HepG2 (cell line): ENCODE measurements at regions not wholly inside any gene's neighbourhood (a gene's known extent, or its start where the extent isn't known, plus 50 kb on each side); places are given as distances from the start of the nearest gene placed in this dataset.
A peak's percentile ranks its signal among the peaks of the same experiment; 100 is the strongest.

Source experiments
- ARID3A ChIP-seq: IDR thresholded peaks from 2 replicates; pipeline ENCODE4 v1.6.1; 2012; ENCODE audit warnings: low read depth, low read length, improper control_type of control experiment
- ARID4A ChIP-seq: sonication (generic); formaldehyde crosslinking; IDR thresholded peaks from 2 replicates; pipeline ENCODE4 v1.5.0; 2020; ENCODE audit warnings: mild to moderate bottlenecking, missing genetic modification reagents, borderline replicate concordance
- BCL6 ChIP-seq: IDR thresholded peaks from 2 replicates; pipeline ENCODE4 v1.6.1; 2016; ENCODE audit warnings: missing genetic modification reagents, missing compliant biosample characterization
- FOXC1 ChIP-seq: sonication (generic); formaldehyde crosslinking; IDR thresholded peaks from 2 replicates; pipeline ENCODE4 v1.8.0; 2022; ENCODE audit warnings: mild to moderate bottlenecking, missing genetic modification reagents, borderline replicate concordance
- MEIS2 ChIP-seq: sonication (generic); formaldehyde crosslinking; IDR thresholded peaks from 2 replicates; pipeline ENCODE4 v1.9.0; 2021; ENCODE audit warnings: mild to moderate bottlenecking, missing genetic modification reagents
- NFKB2 ChIP-seq: sonication (generic); formaldehyde crosslinking; IDR thresholded peaks from 2 replicates; pipeline ENCODE4 v1.4.0; 2020; ENCODE audit warnings: missing genetic modification reagents, borderline replicate concordance
- PBX3 ChIP-seq: sonication (generic); formaldehyde crosslinking; IDR thresholded peaks from 2 replicates; pipeline ENCODE4 v1.8.1; 2023; ENCODE audit warnings: missing genetic modification reagents, inconsistent platforms, borderline replicate concordance
- RBFOX2 ChIP-seq: fragments of 200-400 bp; formaldehyde crosslinking; IDR thresholded peaks from 2 replicates; pipeline ENCODE4 v1.6.1; 2017; ENCODE audit warnings: low read depth, mild to moderate bottlenecking, low read length
- SKIL ChIP-seq: sonication (generic); formaldehyde crosslinking; IDR thresholded peaks from 2 replicates; pipeline ENCODE4 v1.8.0; 2022; ENCODE audit warnings: missing genetic modification reagents, mild to moderate bottlenecking, moderate library complexity, borderline replicate concordance
- SP140L ChIP-seq: sonication (generic); formaldehyde crosslinking; IDR thresholded peaks from 2 replicates; pipeline ENCODE4 v1.4.0; 2020; ENCODE audit warnings: missing genetic modification reagents, borderline replicate concordance
- TCF7L2 ChIP-seq: IDR thresholded peaks from 2 replicates; pipeline ENCODE4 v1.6.1; 2011; ENCODE audit warnings: mild to moderate bottlenecking, low read depth, low read length, moderate library complexity
- ZNF253 ChIP-seq: sonication (generic); formaldehyde crosslinking; IDR thresholded peaks from 2 replicates; pipeline ENCODE4 v1.8.0; 2022; ENCODE audit warnings: mild to moderate bottlenecking, missing genetic modification reagents, borderline replicate concordance
- ZNF276 ChIP-seq: sonication (generic); formaldehyde crosslinking; IDR thresholded peaks from 2 replicates; pipeline ENCODE4 v1.4.0; 2020; ENCODE audit warnings: mild to moderate bottlenecking, low read depth, missing genetic modification reagents
- ZNF382 ChIP-seq: sonication (generic); formaldehyde crosslinking; IDR thresholded peaks from 2 replicates; pipeline ENCODE4 v1.5.0; 2020; ENCODE audit warnings: missing genetic modification reagents, mild to moderate bottlenecking, borderline replicate concordance
- ZNF441 ChIP-seq: sonication (generic); formaldehyde crosslinking; IDR thresholded peaks from 2 replicates; pipeline ENCODE4 v1.7.0; 2021; ENCODE audit warnings: missing genetic modification reagents, borderline replicate concordance
- ZNF512 ChIP-seq: sonication (generic); formaldehyde crosslinking; IDR thresholded peaks from 2 replicates; pipeline ENCODE4 v1.4.0; 2020; ENCODE audit warnings: mild to moderate bottlenecking, missing genetic modification reagents
- ZNF768 ChIP-seq: sonication (generic); formaldehyde crosslinking; IDR thresholded peaks from 2 replicates; pipeline ENCODE4 v1.4.0; 2020; ENCODE audit warnings: missing genetic modification reagents

- TF ChIP-seq BCL6 (CRISPR knock-in tag) (0 out of 2 replicates have a peak, but pooled peaks have one; percentile 15), ZNF512 (no peak), RBFOX2 (no peak), FOXC1 (CRISPR knock-in tag) (no peak), SKIL (CRISPR knock-in tag) (peak; percentile 26; the same call in 1 of the 2 replicates), ARID3A (0 out of 2 replicates have a peak, but pooled peaks have one; percentile 36), NFKB2 (no peak), PBX3 (CRISPR knock-in tag) (no peak), ZNF768 (CRISPR knock-in tag) (no peak), ARID4A (no peak), SP140L (CRISPR knock-in tag) (no peak), ZNF382 (CRISPR knock-in tag) (no peak), ZNF441 (CRISPR knock-in tag) (no peak), ZNF276 (no peak), ZNF253 (no peak), MEIS2 (no peak), TCF7L2 (no peak)
These were observed 335.3 kb downstream of the SOX4 start (continued) for GRCh38 chr6:21928827-21929226.
